Esophagus muscularis mucosa (tissue), 3 donors: ENCODE measurements at regions not wholly inside any gene's neighbourhood (a gene's known extent, or its start where the extent isn't known, plus 50 kb on each side); places are given as distances from the start of the nearest gene placed in this dataset.

Source experiments
- POLR2AphosphoS5 ChIP-seq, 2 donors: sonication (generic); formaldehyde crosslinking; IDR thresholded peaks; one replicate each; pipeline ENCODE4 v1.6.1; 2017; ENCODE audit warnings: antibody characterized with exemption in 2 of 2
- TF ChIP-seq, protein P1 (sequence below), 3 experiments: fragments of 200-600 bp in 2 of 3; fragments of 450-650 bp in 1 of 3; sonication (generic) in 2 of 3; IDR thresholded peaks; one replicate each; pipeline ENCODE4 v1.5.1; 2017 to 2019; ENCODE audit warnings: antibody characterized with exemption in 3 of 3, mild to moderate bottlenecking in 2 of 3, moderate library complexity in 1 of 3

- TF ChIP-seq, protein P1, sequence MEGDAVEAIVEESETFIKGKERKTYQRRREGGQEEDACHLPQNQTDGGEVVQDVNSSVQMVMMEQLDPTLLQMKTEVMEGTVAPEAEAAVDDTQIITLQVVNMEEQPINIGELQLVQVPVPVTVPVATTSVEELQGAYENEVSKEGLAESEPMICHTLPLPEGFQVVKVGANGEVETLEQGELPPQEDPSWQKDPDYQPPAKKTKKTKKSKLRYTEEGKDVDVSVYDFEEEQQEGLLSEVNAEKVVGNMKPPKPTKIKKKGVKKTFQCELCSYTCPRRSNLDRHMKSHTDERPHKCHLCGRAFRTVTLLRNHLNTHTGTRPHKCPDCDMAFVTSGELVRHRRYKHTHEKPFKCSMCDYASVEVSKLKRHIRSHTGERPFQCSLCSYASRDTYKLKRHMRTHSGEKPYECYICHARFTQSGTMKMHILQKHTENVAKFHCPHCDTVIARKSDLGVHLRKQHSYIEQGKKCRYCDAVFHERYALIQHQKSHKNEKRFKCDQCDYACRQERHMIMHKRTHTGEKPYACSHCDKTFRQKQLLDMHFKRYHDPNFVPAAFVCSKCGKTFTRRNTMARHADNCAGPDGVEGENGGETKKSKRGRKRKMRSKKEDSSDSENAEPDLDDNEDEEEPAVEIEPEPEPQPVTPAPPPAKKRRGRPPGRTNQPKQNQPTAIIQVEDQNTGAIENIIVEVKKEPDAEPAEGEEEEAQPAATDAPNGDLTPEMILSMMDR (IDR thresholded peaks at IDR 0.05): no peak
- no peak for TF ChIP-seq POLR2AphosphoS5 (IDR thresholded peaks at IDR 0.05)
These were observed 248.7 kb upstream of the ANKRD50 start for GRCh38 chr4:124961138-124961750.
